Adrenal gland (tissue), 9 donors: ENCODE measurements at regions not wholly inside any gene's neighbourhood (a gene's known extent, or its start where the extent isn't known, plus 50 kb on each side); places are given as distances from the start of the nearest gene placed in this dataset.

Experiments
- DNase-seq, 7 donors: peaks; one replicate each; pipeline ENCODE4 v3.0.0-alpha.2; 2019 to 2020
- H3K27ac ChIP-seq, 5 donors: fragments of 200-600 bp; sonication (generic) in 4 of 5; 1 replicate in 3 of 5; 2 replicates in 2 of 5; pipeline versions ENCODE4 v1.5.1 to v1.8.0; 2016 to 2020; ENCODE audit warnings: mild to moderate bottlenecking in 1 of 5
- H3K27me3 ChIP-seq: fragments of 200-600 bp; 2 replicates; pipeline ENCODE4 v1.8.0; 2021
- H3K36me3 ChIP-seq, 2 donors: fragments of 200-600 bp; replicated peaks in 1 of 2; 1 replicate in 1 of 2; 2 replicates in 1 of 2; pipeline versions ENCODE4 v1.5.1 to v1.8.0; 2018 to 2022
- H3K4me1 ChIP-seq, 2 donors: fragments of 200-600 bp; replicated peaks in 1 of 2; 1 replicate in 1 of 2; 2 replicates in 1 of 2; pipeline versions ENCODE4 v1.5.1 to v1.8.0; 2018 to 2021
- H3K4me3 ChIP-seq, 4 donors: fragments of 200-600 bp; sonication (generic) in 3 of 4; one replicate each; pipeline ENCODE4 v1.5.1; 2016 to 2018
- H3K9me3 ChIP-seq, 3 donors: fragments of 200-600 bp; sonication (generic) in 1 of 3; replicated peaks in 1 of 3; 1 replicate in 2 of 3; 2 replicates in 1 of 3; pipeline versions ENCODE4 v1.5.1 to v1.8.0; 2016 to 2021
- CTCF ChIP-seq, 6 experiments: fragments of 450-650 bp in 4 of 6; fragments of 200-600 bp in 2 of 6; sonication (generic) in 1 of 6; IDR thresholded peaks; 1 replicate in 5 of 6; 2 replicates in 1 of 6; pipeline versions ENCODE4 v1.5.1 to v1.8.0; 2016 to 2021; ENCODE audit warnings: antibody characterized with exemption in 6 of 6, mild to moderate bottlenecking in 2 of 6, moderate library complexity in 1 of 6
- POLR2A ChIP-seq, 2 donors: fragments of 450-650 bp; IDR thresholded peaks; one replicate each; pipeline ENCODE4 v1.6.1; 2017; ENCODE audit warnings: antibody characterized with exemption in 2 of 2, mild to moderate bottlenecking in 2 of 2, moderate library complexity in 1 of 2
- WGBS, 4 donors: extraction: QIAGEN DNeasy Blood & Tissue Kit in 2 of 4; methylation state at CpG; one replicate each; pipeline versions ENCODE4 v1.1.5 to v1.1.7; 2013 to 2017; 5-methylcytosine and 5-hydroxymethylcytosine counted together
- intact Hi-C, 2 donors: fragments of 100-400 bp; cut with DNase I; formaldehyde crosslinking; loops; one replicate each; pipeline versions ENCODE4 v1.14.1 to v1.15.0; 2022 to 2023
- donor health status: healthy with polysubstance abuse.
- donor health status: Bipolar disorder and iron deficiency.
- donor health status: DM: yes; HTN: yes; CAD: no.
- donor health status: DM: no; HTN: no; CAD: no.
- donor health status: DM: no; HTN: no; CAD: no.

GRCh38 chr1:56227886-56228285 is 351.5 kb downstream of the PLPP3 start:
- H3K27me3 ChIP-seq: no peaks in the 10 kb centered on the region
- H3K36me3 ChIP-seq: no peaks in the 10 kb centered on the region
- intact Hi-C loops: no loop called here
- no peak for TF ChIP-seq POLR2A (IDR thresholded peaks at IDR 0.05)
- TF ChIP-seq CTCF (IDR thresholded peaks at IDR 0.05): no peak
- H3K27ac ChIP-seq: no peak overlapping the region
- H3K4me1 ChIP-seq: no peaks in the 10 kb centered on the region
- no peaks in the 10 kb centered on the region for H3K9me3 ChIP-seq
- WGBS, 4 donors: 71 to 88% (median 81%) methylated on average over 3 of the region's 3 CpGs
- no peak for DNase-seq
- no peak overlapping the region for H3K4me3 ChIP-seq

GRCh38 chr1:56227401-56227800 is 352.0 kb downstream of the PLPP3 start:
- no peaks in the 10 kb centered on the region for H3K27me3 ChIP-seq
- DNase-seq: no peak
- H3K4me1 ChIP-seq: no peaks in the 10 kb centered on the region
- TF ChIP-seq CTCF (IDR thresholded peaks at IDR 0.05): no peak
- TF ChIP-seq POLR2A (IDR thresholded peaks at IDR 0.05): no peak
- intact Hi-C loops: no loop called here
- H3K36me3 ChIP-seq: no peaks in the 10 kb centered on the region
- H3K4me3 ChIP-seq: no peak overlapping the region
- no peak overlapping the region for H3K27ac ChIP-seq
- 93 to 100% (median 95%) methylated on average over 1 of the region's 1 CpG for WGBS, 4 donors
- H3K9me3 ChIP-seq: no peaks in the 10 kb centered on the region

GRCh38 chr1:56225964-56226815 is 353.2 kb downstream of the PLPP3 start:
- Histone ChIP-seq H3K27ac (no peak overlapping the region), H3K4me3 (no peak overlapping the region), H3K9me3 (no peaks in the 10 kb centered on the region), H3K27me3 (no peaks in the 10 kb centered on the region), H3K4me1 (no peaks in the 10 kb centered on the region), H3K36me3 (no peaks in the 10 kb centered on the region)
- TF ChIP-seq POLR2A (IDR thresholded peaks at IDR 0.05) (no peak), CTCF (IDR thresholded peaks at IDR 0.05) (no peak)
- no peak for DNase-seq
- intact Hi-C loops: no loop called here
- 85 to 89% (median 87%) methylated on average over 1 of the region's 1 CpG for WGBS, 4 donors

GRCh38 chr1:56223968-56224367 is 355.4 kb downstream of the PLPP3 start:
- no peaks in the 10 kb centered on the region for H3K36me3 ChIP-seq

More at GRCh38 chr1:56223968-56224367, 355.4 kb downstream of the PLPP3 start:
- 60 to 90% (median 80%) methylated on average over 2 of the region's 2 CpGs for WGBS, 4 donors
- intact Hi-C loops: no loop called here
- H3K4me1 ChIP-seq: no peaks in the 10 kb centered on the region
- no peaks in the 10 kb centered on the region for H3K27me3 ChIP-seq
- H3K27ac ChIP-seq: no peak overlapping the region
- no peaks in the 10 kb centered on the region for H3K9me3 ChIP-seq
- DNase-seq: no peak
- no peak overlapping the region for H3K4me3 ChIP-seq
- TF ChIP-seq POLR2A (IDR thresholded peaks at IDR 0.05): no peak
- no peak for TF ChIP-seq CTCF (IDR thresholded peaks at IDR 0.05)
